ENCODE measurements at regions not wholly inside any gene's neighbourhood (a gene's known extent, or its start where the extent isn't known, plus 50 kb on each side); places are given as distances from the start of the nearest gene placed in this dataset.
"Not testable (repeated sequence)": the region's sequence is repeated elsewhere in the genome, so short reads cannot be mapped to it uniquely, and the experiment has no call there.

DNA sequence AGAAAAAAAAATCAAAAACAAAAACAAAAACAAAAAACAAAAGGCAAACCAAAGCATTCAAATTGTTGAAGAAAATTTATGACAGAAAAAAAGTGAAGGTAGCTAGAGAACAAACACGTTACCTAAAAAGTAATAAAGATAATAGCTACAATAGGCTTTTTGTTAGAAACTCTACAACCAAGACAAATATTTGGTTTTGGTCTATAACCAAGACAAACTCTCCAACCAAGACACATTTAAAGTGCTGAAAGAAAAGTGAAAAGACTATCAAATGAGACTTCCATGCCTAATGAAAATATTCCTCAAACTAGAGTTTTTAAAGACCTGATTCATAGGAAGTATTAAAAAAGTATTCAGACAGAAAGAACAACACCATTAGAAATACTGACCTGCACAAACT, 391.9 kb upstream of the NDST4 start:
- no peak overlapping the region for H3K4me3 ChIP-seq (ENCODE audit: severe bottlenecking)
- ATAC-seq (ENCODE audit: low read depth) (no peak), DNase-seq (ENCODE audit: low spot score) (no peak)
- H3K9me3 ChIP-seq (ENCODE audit: severe bottlenecking), result no peaks in the 10 kb centered on the region
- H3K27ac ChIP-seq (ENCODE audit: poor library complexity, severe bottlenecking), result no peak overlapping the region
- no peaks in the 10 kb centered on the region for H3K27me3 ChIP-seq (ENCODE audit: insufficient read depth, poor library complexity, severe bottlenecking)
- H3K36me3 ChIP-seq (ENCODE audit: low read depth), result no peaks in the 10 kb centered on the region
- TF ChIP-seq, protein P1, sequence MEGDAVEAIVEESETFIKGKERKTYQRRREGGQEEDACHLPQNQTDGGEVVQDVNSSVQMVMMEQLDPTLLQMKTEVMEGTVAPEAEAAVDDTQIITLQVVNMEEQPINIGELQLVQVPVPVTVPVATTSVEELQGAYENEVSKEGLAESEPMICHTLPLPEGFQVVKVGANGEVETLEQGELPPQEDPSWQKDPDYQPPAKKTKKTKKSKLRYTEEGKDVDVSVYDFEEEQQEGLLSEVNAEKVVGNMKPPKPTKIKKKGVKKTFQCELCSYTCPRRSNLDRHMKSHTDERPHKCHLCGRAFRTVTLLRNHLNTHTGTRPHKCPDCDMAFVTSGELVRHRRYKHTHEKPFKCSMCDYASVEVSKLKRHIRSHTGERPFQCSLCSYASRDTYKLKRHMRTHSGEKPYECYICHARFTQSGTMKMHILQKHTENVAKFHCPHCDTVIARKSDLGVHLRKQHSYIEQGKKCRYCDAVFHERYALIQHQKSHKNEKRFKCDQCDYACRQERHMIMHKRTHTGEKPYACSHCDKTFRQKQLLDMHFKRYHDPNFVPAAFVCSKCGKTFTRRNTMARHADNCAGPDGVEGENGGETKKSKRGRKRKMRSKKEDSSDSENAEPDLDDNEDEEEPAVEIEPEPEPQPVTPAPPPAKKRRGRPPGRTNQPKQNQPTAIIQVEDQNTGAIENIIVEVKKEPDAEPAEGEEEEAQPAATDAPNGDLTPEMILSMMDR (IDR thresholded peaks at IDR 0.05; ENCODE audit: poor library complexity, severe bottlenecking), result no peak
- H3K4me1 ChIP-seq (ENCODE audit: insufficient read depth, poor library complexity, severe bottlenecking), result no peaks in the 10 kb centered on the region

DNA sequence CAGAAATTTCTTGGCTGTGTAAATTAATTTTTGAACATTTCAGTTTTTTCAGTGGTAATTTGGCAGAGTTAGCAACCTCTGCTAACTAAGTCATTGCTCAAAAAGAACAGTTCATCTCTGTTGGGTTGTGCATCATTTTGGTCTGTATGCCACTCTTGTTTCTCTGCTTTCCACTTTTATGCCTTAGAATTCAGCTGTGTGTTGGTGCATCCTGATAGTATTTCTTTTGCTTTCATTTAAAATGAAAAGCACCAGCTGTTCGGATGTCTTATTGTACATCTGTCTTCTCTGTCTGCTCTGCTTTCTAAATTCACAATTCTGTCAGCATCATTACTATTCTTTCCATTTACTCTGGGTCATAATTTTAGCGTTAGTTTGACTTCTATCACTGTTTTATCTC, 388.2 kb upstream of the NDST4 start:
- Histone ChIP-seq H3K9me3 (ENCODE audit: severe bottlenecking) (no peaks in the 10 kb centered on the region), H3K4me1 (ENCODE audit: insufficient read depth, poor library complexity, severe bottlenecking) (no peaks in the 10 kb centered on the region), H3K27me3 (ENCODE audit: insufficient read depth, poor library complexity, severe bottlenecking) (no peaks in the 10 kb centered on the region), H3K36me3 (ENCODE audit: low read depth) (no peaks in the 10 kb centered on the region), H3K4me3 (ENCODE audit: severe bottlenecking) (no peak overlapping the region), H3K27ac (ENCODE audit: poor library complexity, severe bottlenecking) (no peak overlapping the region)
- ATAC-seq (ENCODE audit: low read depth), result no peak
- DNase-seq (ENCODE audit: low spot score), result no peak
- TF ChIP-seq, protein P1 (IDR thresholded peaks at IDR 0.05; ENCODE audit: poor library complexity, severe bottlenecking), result no peak

DNA sequence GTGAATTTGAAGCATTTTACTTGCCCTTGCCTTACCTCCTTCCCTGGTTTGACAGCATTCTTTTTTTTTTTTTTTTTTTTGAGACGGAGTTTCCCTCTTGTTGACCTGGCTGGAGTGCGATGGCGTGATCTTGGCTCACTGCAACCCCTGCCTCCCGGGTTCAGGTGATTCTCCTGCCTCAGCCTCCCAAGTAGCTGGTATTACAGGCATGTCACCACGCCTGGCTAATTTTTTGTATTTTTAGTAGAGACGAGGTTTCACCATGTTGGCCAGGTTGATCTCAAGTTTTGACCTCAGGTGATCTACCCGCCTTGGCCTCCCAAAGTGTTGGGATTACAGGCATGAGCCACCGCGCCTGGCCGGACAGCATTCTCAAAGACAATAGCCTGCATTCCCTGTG, 380.4 kb upstream of the NDST4 start:
- not testable (repeated sequence) for H3K9me3 ChIP-seq (ENCODE audit: severe bottlenecking); ATAC-seq (ENCODE audit: low read depth); H3K27me3 ChIP-seq (ENCODE audit: insufficient read depth, poor library complexity, severe bottlenecking); H3K4me1 ChIP-seq (ENCODE audit: insufficient read depth, poor library complexity, severe bottlenecking); H3K4me3 ChIP-seq (ENCODE audit: severe bottlenecking); H3K36me3 ChIP-seq (ENCODE audit: low read depth); DNase-seq (ENCODE audit: low spot score); H3K27ac ChIP-seq (ENCODE audit: poor library complexity, severe bottlenecking)

DNA sequence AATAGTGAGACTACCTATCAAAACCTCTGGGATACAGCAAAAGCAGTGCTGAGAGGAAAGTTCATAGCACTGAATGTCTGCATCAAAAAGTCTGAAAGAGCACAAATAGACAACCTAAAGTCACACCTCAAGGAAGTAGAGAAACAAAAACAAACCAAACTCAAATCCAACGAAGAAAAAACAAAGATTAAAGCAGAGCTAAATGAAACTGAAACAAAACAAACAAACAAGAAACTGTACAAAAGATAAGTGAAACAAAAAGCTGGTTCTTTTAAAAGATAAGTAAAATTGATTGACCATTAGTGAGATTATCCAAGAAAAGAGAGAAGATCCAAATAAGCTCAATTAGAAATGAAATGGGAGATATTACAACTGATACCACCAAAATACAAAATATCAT, 378.3 kb upstream of the NDST4 start:
- Histone ChIP-seq H3K36me3 (ENCODE audit: low read depth) (no peaks in the 10 kb centered on the region), H3K27me3 (ENCODE audit: insufficient read depth, poor library complexity, severe bottlenecking) (no peaks in the 10 kb centered on the region), H3K27ac (ENCODE audit: poor library complexity, severe bottlenecking) (no peak overlapping the region), H3K4me1 (ENCODE audit: insufficient read depth, poor library complexity, severe bottlenecking) (no peaks in the 10 kb centered on the region), H3K4me3 (ENCODE audit: severe bottlenecking) (no peak overlapping the region), H3K9me3 (ENCODE audit: severe bottlenecking) (no peaks in the 10 kb centered on the region)
- no peak for ATAC-seq (ENCODE audit: low read depth)
- TF ChIP-seq, protein P1 (IDR thresholded peaks at IDR 0.05; ENCODE audit: poor library complexity, severe bottlenecking), result no peak
- DNase-seq (ENCODE audit: low spot score), result no peak

DNA sequence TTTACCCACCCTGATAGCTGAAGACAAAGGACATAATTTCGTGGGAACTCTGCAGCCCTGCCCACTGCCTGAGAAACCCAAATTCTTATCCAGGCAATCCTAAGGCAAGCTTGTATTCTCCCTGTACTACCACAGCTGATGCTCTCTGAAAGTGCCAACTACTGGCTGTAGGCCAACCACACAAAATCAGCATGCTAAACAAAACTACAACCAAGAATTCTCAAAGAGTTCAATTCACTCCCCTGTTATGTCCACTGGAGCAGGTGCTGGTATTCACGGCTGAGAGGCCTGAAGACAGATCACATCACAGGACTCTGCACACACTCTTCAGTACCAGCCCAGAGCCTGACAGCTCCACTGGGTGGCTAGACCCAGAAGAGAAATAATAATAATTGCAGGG, 375.9 kb upstream of the NDST4 start:
- DNase-seq (ENCODE audit: low spot score), result no peak
- no peak for ATAC-seq (ENCODE audit: low read depth)
- Histone ChIP-seq H3K4me3 (ENCODE audit: severe bottlenecking) (no peak overlapping the region), H3K9me3 (ENCODE audit: severe bottlenecking) (no peaks in the 10 kb centered on the region), H3K36me3 (ENCODE audit: low read depth) (no peaks in the 10 kb centered on the region), H3K27me3 (ENCODE audit: insufficient read depth, poor library complexity, severe bottlenecking) (no peaks in the 10 kb centered on the region), H3K4me1 (ENCODE audit: insufficient read depth, poor library complexity, severe bottlenecking) (no peaks in the 10 kb centered on the region), H3K27ac (ENCODE audit: poor library complexity, severe bottlenecking) (no peak overlapping the region)
- TF ChIP-seq, protein P1 (IDR thresholded peaks at IDR 0.05; ENCODE audit: poor library complexity, severe bottlenecking), result no peak
